NCI-H345 treated with DMSO at 0.1 percent for 48 hours (cell line): ENCODE measurements at regions not wholly inside any gene's neighbourhood (a gene's known extent, or its start where the extent isn't known, plus 50 kb on each side); places are given as distances from the start of the nearest gene placed in this dataset.
A peak's percentile ranks its signal among the peaks of the same experiment; 100 is the strongest.
"Not testable (repeated sequence)": the region's sequence is repeated elsewhere in the genome, so short reads cannot be mapped to it uniquely, and the experiment has no call there.

ENCODE experiments used
- DNase-seq: peaks from one replicate; lab custom pipeline; 2025; ENCODE audit not compliant: unreplicated experiment; lab: John Stamatoyannopoulos, UW

GRCh38 chr3:127420829-127421228 is 133.0 kb upstream of the PRR20G start:
- no peak for DNase-seq

- no peak for DNase-seq
These were observed 132.1 kb upstream of the PRR20G start for GRCh38 chr3:127419641-127420553.

GRCh38 chr3:127419182-127419581 is 131.3 kb upstream of the PRR20G start:
- no peak for DNase-seq

GRCh38 chr3:127418560-127419147 is 130.8 kb upstream of the PRR20G start:
- DNase-seq, result peak; percentile 56

GRCh38 chr3:127417709-127418559 is 130.1 kb upstream of the PRR20G start:
- no peak for DNase-seq

GRCh38 chr3:127413871-127414270 is 126.0 kb upstream of the PRR20G start:
- DNase-seq, result no peak

GRCh38 chr3:127413318-127413673 is 125.5 kb upstream of the PRR20G start:
- no peak for DNase-seq

GRCh38 chr3:127412578-127413317 is 124.9 kb upstream of the PRR20G start:
- no peak for DNase-seq

GRCh38 chr3:127411875-127412274 is 124.0 kb upstream of the PRR20G start:
- not testable (repeated sequence) for DNase-seq

GRCh38 chr3:127411083-127411727 is 123.4 kb upstream of the PRR20G start:
- DNase-seq, result peak; percentile 19

- no peak for DNase-seq
These were observed 122.8 kb upstream of the PRR20G start for GRCh38 chr3:127410678-127411077.

- DNase-seq, result no peak
These were observed 122.3 kb upstream of the PRR20G start for GRCh38 chr3:127410137-127410488.

- no peak for DNase-seq
These were observed 121.7 kb upstream of the PRR20G start for GRCh38 chr3:127409421-127410136.

- DNase-seq, result no peak
These were observed 121.0 kb upstream of the PRR20G start for GRCh38 chr3:127408684-127409420.

- DNase-seq, result no peak
These were observed 120.3 kb upstream of the PRR20G start for GRCh38 chr3:127408022-127408683.

GRCh38 chr3:127407026-127407939 is 119.4 kb upstream of the PRR20G start:
- no peak for DNase-seq

- no peak for DNase-seq
These were observed 118.6 kb upstream of the PRR20G start for GRCh38 chr3:127406309-127407025.
